GM20000 (cell line): ENCODE measurements at regions not wholly inside any gene's neighbourhood (a gene's known extent, or its start where the extent isn't known, plus 50 kb on each side); places are given as distances from the start of the nearest gene placed in this dataset.

ENCODE experiments used
- DNase-seq: peaks from one replicate; pipeline ENCODE4 v3.0.0; 2012; ENCODE audit warnings: low spot score
- CTCF ChIP-seq: IDR thresholded peaks from 2 replicates; pipeline ENCODE4 v1.5.1; 2012; ENCODE audit warnings: mild to moderate bottlenecking, control low read depth; ENCODE audit errors: extremely low read depth, missing control alignments

DNA sequence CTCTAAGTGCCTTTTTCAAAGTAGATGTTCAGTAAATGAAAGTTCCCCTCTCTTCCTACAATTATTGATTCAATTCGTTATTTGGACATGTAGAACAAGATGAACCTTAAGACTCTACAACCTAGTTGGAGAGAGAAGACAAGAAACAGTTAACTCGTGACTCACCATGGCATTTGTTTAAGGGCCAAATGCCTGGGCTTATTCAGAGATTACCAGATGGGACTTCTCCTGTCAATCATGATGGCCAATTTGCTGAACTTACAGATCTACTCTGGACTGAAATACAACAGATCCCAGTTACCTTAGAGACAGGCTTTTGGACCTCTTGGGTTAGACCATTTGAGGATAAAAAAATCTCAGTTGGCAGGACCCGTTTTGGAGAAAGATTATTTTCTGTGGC lies 93.5 kb downstream of the C1orf94 start:
- TF ChIP-seq CTCF, result no peak
- no peak for DNase-seq

- DNase-seq, result no peak
- TF ChIP-seq CTCF, result no peak
Observed at GRCh38 chr1:34272152-34272551, 95.4 kb downstream of the C1orf94 start.

DNA sequence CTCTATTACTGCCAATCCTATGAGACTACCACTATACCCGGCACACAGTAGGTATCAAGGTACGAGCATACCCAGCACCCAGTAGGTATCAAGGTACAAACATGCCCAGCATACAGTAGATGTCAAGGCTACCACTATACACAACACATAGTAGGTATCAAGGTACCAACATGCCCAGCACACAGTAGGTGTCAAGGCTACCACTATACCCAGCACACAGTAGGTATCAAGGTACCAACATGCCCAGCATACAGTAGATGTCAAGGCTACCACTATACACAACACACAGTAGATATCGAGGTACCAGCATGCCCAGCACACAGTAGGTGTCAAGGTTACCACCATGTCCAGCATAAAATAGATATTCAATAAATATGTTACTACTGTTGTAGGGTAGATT lies 98.4 kb downstream of the C1orf94 start:
- DNase-seq, result no peak
- TF ChIP-seq CTCF, result no peak

DNA sequence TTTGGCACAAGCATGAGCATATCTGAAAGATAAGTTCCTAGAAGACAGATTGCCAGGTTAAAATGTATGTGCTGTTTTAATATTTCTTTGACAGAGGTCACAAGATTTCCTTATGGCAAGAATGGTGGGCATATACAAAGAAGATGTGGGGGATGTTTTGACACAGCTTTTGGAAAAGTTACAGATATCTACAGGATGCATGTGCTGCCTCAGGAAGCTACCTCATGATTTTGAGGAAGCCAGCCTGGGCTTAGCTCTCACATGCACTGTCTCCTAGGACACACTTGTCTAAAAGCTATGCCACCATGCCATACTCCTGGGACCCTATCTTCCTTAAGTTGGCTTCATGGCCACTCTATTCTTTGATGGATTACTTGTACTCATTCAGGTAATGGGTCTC lies 99.9 kb downstream of the C1orf94 start:
- no peak for DNase-seq
- TF ChIP-seq CTCF, result no peak

- no peak for DNase-seq
- no peak for TF ChIP-seq CTCF
Observed at GRCh38 chr1:34277150-34277549, 100.4 kb downstream of the C1orf94 start.

DNA sequence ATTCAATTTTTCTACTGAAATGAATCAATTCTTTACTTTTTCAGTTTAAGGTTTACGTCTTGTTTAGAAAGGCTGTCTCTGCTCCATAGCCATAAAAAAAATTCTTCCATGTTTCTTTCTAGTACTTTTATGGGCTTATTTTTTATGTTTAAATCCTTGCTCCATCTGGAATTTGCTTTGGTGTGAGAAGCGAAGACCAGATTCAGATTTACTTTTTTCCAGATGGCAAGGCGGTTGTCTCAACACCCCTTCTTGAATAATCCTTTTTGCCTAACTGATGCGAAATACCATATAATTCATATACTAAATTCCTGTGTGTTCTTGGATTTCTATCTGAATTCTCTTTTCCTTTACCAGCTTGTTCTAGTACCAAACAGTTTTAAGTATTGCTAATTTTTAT lies 101.5 kb downstream of the C1orf94 start:
- no peak for DNase-seq
- TF ChIP-seq CTCF, result no peak

DNA sequence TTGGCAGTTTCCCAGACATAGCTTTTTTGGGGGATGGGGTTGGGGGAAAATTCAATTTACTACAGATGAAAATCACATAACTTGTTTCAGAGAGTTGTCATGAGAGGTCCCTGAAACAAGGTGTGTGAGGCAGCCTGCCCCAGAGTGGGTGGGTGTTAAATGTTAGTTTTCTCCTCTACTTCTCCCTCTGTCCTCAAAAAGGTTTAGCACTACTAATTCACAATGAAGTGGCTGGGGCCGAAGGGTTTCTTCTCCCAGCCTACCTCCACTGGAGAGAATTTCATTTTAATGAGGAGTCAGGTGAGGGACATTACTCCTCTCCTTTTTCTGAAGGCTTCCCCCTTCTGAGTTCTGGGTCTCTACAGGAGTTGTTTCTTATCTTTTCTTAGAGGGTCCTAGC lies 103.3 kb downstream of the C1orf94 start:
- DNase-seq, result no peak
- no peak for TF ChIP-seq CTCF

- no peak for TF ChIP-seq CTCF
- no peak for DNase-seq
Observed at GRCh38 chr1:34280509-34280908, 103.8 kb downstream of the C1orf94 start.
